ENCODE measurements at regions not wholly inside any gene's neighbourhood (a gene's known extent, or its start where the extent isn't known, plus 50 kb on each side); places are given as distances from the start of the nearest gene placed in this dataset.
A peak's percentile ranks its signal among the peaks of the same experiment; 100 is the strongest.

DNA sequence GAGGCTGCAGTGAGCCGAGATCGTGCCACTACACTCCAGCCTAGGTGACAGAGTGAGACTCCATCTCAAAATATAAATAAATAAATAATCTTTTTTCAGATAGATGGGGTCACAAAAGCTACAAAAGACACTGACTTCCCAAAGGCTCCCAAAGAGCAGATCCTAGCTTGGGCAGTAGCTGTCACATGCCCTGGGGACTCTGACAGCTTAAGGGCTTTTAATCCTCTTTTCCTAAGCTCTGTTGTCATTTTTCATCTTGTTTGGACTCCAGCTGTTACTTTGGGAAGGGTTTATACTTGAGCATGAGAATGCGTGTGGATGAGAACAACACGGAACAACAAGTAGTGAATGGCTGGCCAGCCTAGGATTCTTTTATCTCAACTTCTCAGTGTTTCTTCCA, 231.7 kb downstream of the MZT1 start:
- POLR2A ChIA-PET = no interaction called here
- TF ChIP-seq LEF1 (IDR thresholded peaks at IDR 0.05; ENCODE audit: borderline replicate concordance) (no peak), FOXM1 (IDR thresholded peaks at IDR 0.05; ENCODE audit: borderline replicate concordance) (no peak), NFRKB (IDR thresholded peaks at IDR 0.05) (no peak), HDGF (IDR thresholded peaks at IDR 0.05; ENCODE audit: borderline replicate concordance) (no peak), SP1 (IDR thresholded peaks at IDR 0.05) (no peak), L3MBTL2 (conservative IDR thresholded peaks at IDR 0.05) (no peak), TARDBP (IDR thresholded peaks at IDR 0.05) (no peak), ZNF384 (IDR thresholded peaks at IDR 0.05) (no peak), CTBP1 (IDR thresholded peaks at IDR 0.05; ENCODE audit: borderline replicate concordance) (no peak)
- DNase-seq (ENCODE audit: extremely low spot score) = no peak
- CTCF ChIA-PET = no interaction called here

GRCh38 chr13:72489751-72490150, 237.7 kb downstream of the MZT1 start:
- no peak for TF ChIP-seq SP1 (IDR thresholded peaks at IDR 0.05)
- TF ChIP-seq FOXM1 (IDR thresholded peaks at IDR 0.05; ENCODE audit: borderline replicate concordance) = no peak
- ChIA-PET POLR2A (no interaction called here), CTCF (interaction anchor here (0.9 kb wide), 1 partner anchor 28 kb away, joined by 4 read pairs; no protein-coding TSS in a partner anchor)
- DNase-seq (ENCODE audit: extremely low spot score) = no peak

- ChIA-PET POLR2A (no interaction called here), CTCF (no interaction called here)
- TF ChIP-seq FOXK2 (IDR thresholded peaks at IDR 0.05) (no peak), PKNOX1 (IDR thresholded peaks at IDR 0.05) (no peak), NFRKB (IDR thresholded peaks at IDR 0.05) (no peak), LEF1 (IDR thresholded peaks at IDR 0.05; ENCODE audit: borderline replicate concordance) (no peak), SUZ12 (IDR thresholded peaks at IDR 0.05) (no peak), FOXA1 (IDR thresholded peaks at IDR 0.05) (no peak), FOXM1 (IDR thresholded peaks at IDR 0.05; ENCODE audit: borderline replicate concordance) (no peak), ZNF384 (IDR thresholded peaks at IDR 0.05) (no peak), L3MBTL2 (conservative IDR thresholded peaks at IDR 0.05) (no peak), HDGF (IDR thresholded peaks at IDR 0.05; ENCODE audit: borderline replicate concordance) (no peak), BHLHE40 (IDR thresholded peaks at IDR 0.05; ENCODE audit: borderline replicate concordance) (no peak), ELF4 (IDR thresholded peaks at IDR 0.05) (no peak), ARNT (IDR thresholded peaks at IDR 0.05) (no peak), TARDBP (IDR thresholded peaks at IDR 0.05) (no peak), CTBP1 (IDR thresholded peaks at IDR 0.05; ENCODE audit: borderline replicate concordance) (no peak), SP1 (IDR thresholded peaks at IDR 0.05) (no peak)
- DNase-seq (ENCODE audit: extremely low spot score) = no peak
Measured at GRCh38 chr13:72473321-72473720, 254.1 kb downstream of the MZT1 start.

GRCh38 chr13:72469906-72470305, 257.5 kb downstream of the MZT1 start:
- TF ChIP-seq HDGF (IDR thresholded peaks at IDR 0.05; ENCODE audit: borderline replicate concordance) (no peak), L3MBTL2 (conservative IDR thresholded peaks at IDR 0.05) (no peak), FOXA1 (IDR thresholded peaks at IDR 0.05) (no peak), TARDBP (IDR thresholded peaks at IDR 0.05) (no peak), FOXM1 (IDR thresholded peaks at IDR 0.05; ENCODE audit: borderline replicate concordance) (no peak)
- CTCF ChIA-PET = interaction anchor here (0.6 kb wide), 1 partner anchor 101 kb away, joined by 5 read pairs; no protein-coding TSS in a partner anchor
- POLR2A ChIA-PET = no interaction called here
- no peak for DNase-seq (ENCODE audit: extremely low spot score)

DNA sequence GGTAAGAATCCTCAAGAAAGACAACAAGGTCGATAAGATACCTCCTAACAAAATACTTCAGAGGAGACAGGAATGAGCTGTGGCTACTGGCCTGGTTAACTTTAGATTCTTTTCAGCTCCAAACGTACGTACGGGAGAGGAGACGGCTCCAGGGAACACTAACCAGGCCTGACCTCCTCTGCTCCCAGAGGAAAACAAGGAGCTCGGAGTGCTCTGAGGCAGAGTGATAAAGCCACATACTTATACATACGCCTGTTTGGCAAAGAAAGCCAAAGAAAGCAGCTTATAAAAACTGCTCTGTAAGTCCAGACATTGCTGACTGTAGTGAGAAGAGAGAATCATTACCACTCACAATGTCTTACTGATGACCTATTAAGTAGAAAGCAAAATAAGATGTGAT, 263.9 kb downstream of the MZT1 start:
- no peak for TF ChIP-seq FOXK2 (IDR thresholded peaks at IDR 0.05)
- TF ChIP-seq ARNT (IDR thresholded peaks at IDR 0.05) = no peak
- TF ChIP-seq PKNOX1 (IDR thresholded peaks at IDR 0.05) = no peak
- TF ChIP-seq SP1 (IDR thresholded peaks at IDR 0.05) = no peak
- ChIA-PET CTCF (interaction anchor here (0.5 kb wide), 1 partner anchor 12 kb away, joined by 3 read pairs; no protein-coding TSS in a partner anchor), POLR2A (no interaction called here)
- peak; percentile 46 for DNase-seq (ENCODE audit: extremely low spot score)

GRCh38 chr13:72462726-72463125, 264.7 kb downstream of the MZT1 start:
- TF ChIP-seq SUZ12 (IDR thresholded peaks at IDR 0.05) = no peak
- TF ChIP-seq CTBP1 (IDR thresholded peaks at IDR 0.05; ENCODE audit: borderline replicate concordance) = no peak
- TF ChIP-seq SP1 (IDR thresholded peaks at IDR 0.05) = no peak
- no peak for TF ChIP-seq ELF4 (IDR thresholded peaks at IDR 0.05)
- no peak for TF ChIP-seq ZNF384 (IDR thresholded peaks at IDR 0.05)
- no peak for TF ChIP-seq TARDBP (IDR thresholded peaks at IDR 0.05)
- no peak for TF ChIP-seq L3MBTL2 (conservative IDR thresholded peaks at IDR 0.05)
- no peak for TF ChIP-seq FOXM1 (IDR thresholded peaks at IDR 0.05; ENCODE audit: borderline replicate concordance)
- POLR2A ChIA-PET = no interaction called here
- CTCF ChIA-PET = interaction anchor here (0.6 kb wide), 2 partner anchors 236 to 1433 kb away, joined by 3 to 6 read pairs; no protein-coding TSS in a partner anchor
- DNase-seq (ENCODE audit: extremely low spot score) = no peak

GRCh38 chr13:72462166-72462565, 265.3 kb downstream of the MZT1 start:
- POLR2A ChIA-PET = no interaction called here
- no peak for DNase-seq (ENCODE audit: extremely low spot score)
- CTCF ChIA-PET = no interaction called here
- TF ChIP-seq FOXM1 (IDR thresholded peaks at IDR 0.05; ENCODE audit: borderline replicate concordance) (no peak), TARDBP (IDR thresholded peaks at IDR 0.05) (no peak), CTBP1 (IDR thresholded peaks at IDR 0.05; ENCODE audit: borderline replicate concordance) (no peak), ZNF384 (IDR thresholded peaks at IDR 0.05) (no peak), ARNT (IDR thresholded peaks at IDR 0.05) (no peak), LEF1 (IDR thresholded peaks at IDR 0.05; ENCODE audit: borderline replicate concordance) (no peak), BHLHE40 (IDR thresholded peaks at IDR 0.05; ENCODE audit: borderline replicate concordance) (no peak), NFRKB (IDR thresholded peaks at IDR 0.05) (no peak)

DNA sequence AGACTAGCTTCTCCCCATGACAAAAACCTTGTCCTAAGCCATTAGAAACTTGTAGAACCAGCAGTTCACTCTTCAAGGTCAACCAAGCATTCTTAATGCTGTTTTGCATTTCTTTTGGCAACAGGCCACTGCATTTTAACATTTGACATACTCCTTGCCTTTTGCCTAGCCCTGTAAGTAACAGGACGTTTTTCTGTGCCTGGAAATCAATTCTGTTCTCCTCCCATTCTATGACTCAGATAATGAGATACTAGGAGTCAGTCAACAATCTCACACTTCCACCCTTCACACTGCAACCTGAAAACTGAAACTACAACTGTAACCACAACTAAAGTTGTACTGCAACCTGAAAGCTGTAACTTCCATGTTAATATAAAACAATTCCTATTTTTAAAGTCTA, 268.7 kb downstream of the MZT1 start:
- ChIA-PET POLR2A (no interaction called here), CTCF (no interaction called here)
- no peak for DNase-seq (ENCODE audit: extremely low spot score)
- TF ChIP-seq BHLHE40 (IDR thresholded peaks at IDR 0.05; ENCODE audit: borderline replicate concordance) (no peak), CTBP1 (IDR thresholded peaks at IDR 0.05; ENCODE audit: borderline replicate concordance) (no peak), ARNT (IDR thresholded peaks at IDR 0.05) (no peak), HDGF (IDR thresholded peaks at IDR 0.05; ENCODE audit: borderline replicate concordance) (no peak), FOXM1 (IDR thresholded peaks at IDR 0.05; ENCODE audit: borderline replicate concordance) (no peak), TARDBP (IDR thresholded peaks at IDR 0.05) (no peak), ELF4 (IDR thresholded peaks at IDR 0.05) (no peak), PKNOX1 (IDR thresholded peaks at IDR 0.05) (no peak), LEF1 (IDR thresholded peaks at IDR 0.05; ENCODE audit: borderline replicate concordance) (no peak), SP1 (IDR thresholded peaks at IDR 0.05) (no peak), SUZ12 (IDR thresholded peaks at IDR 0.05) (no peak), ZNF384 (IDR thresholded peaks at IDR 0.05) (no peak), NFRKB (IDR thresholded peaks at IDR 0.05) (no peak), L3MBTL2 (conservative IDR thresholded peaks at IDR 0.05) (no peak), FOXA1 (IDR thresholded peaks at IDR 0.05) (no peak), FOXK2 (IDR thresholded peaks at IDR 0.05) (no peak)
